ENCODE measurements at regions not wholly inside any gene's neighbourhood (a gene's known extent, or its start where the extent isn't known, plus 50 kb on each side); places are given as distances from the start of the nearest gene placed in this dataset.

- CTCF ChIA-PET: no interaction called here
- H3K9me3 ChIP-seq (replicated peaks; ENCODE audit: control insufficient read depth, insufficient read depth, low read length): peaks cover 4% of the 10 kb centered on the region
- H3K79me2 ChIP-seq (ENCODE audit: control insufficient read depth, insufficient read depth, low read length): no peaks in the 10 kb centered on the region
- no TSS peak for BruUV-seq (replicated peaks)
- H3K36me3 ChIP-seq (ENCODE audit: control insufficient read depth in 2 of 2, extremely low read depth in 1 of 2, insufficient read depth in 2 of 2, low read length in 2 of 2): no peaks in the 10 kb centered on the region
- no peaks in the 10 kb centered on the region for H3K4me1 ChIP-seq (ENCODE audit: control insufficient read depth, extremely low read depth, insufficient read depth, low read length)
- no peak overlapping the region for H3K9ac ChIP-seq (replicated peaks; ENCODE audit: extremely low read depth, insufficient read depth, low read length)
- POLR2A ChIA-PET: no interaction called here
- FAIRE-seq: no peak
- H4K20me1 ChIP-seq (replicated peaks; ENCODE audit: control insufficient read depth, extremely low read depth, insufficient read depth, low read length): no peaks in the 10 kb centered on the region
- dilution Hi-C loops (cut with MboI; ENCODE audit: extremely low pct_ligation_motif_present, low sequenced_read_pairs) (no loop called here), intact Hi-C loops (cut with micrococcal nuclease) (no loop called here)
- no peak overlapping the region for H3K27ac ChIP-seq (ENCODE audit: insufficient read depth, low read depth, low read length)
- no peaks in the 10 kb centered on the region for H3K9me1 ChIP-seq (replicated peaks; ENCODE audit: control insufficient read depth, extremely low read depth, insufficient read depth, low read length)
- no peak for DNase-seq (ENCODE audit: low read depth, low spot score)
- no peak overlapping the region for H3K4me2 ChIP-seq (ENCODE audit: insufficient read depth, low read length)
- TF ChIP-seq, protein P1, sequence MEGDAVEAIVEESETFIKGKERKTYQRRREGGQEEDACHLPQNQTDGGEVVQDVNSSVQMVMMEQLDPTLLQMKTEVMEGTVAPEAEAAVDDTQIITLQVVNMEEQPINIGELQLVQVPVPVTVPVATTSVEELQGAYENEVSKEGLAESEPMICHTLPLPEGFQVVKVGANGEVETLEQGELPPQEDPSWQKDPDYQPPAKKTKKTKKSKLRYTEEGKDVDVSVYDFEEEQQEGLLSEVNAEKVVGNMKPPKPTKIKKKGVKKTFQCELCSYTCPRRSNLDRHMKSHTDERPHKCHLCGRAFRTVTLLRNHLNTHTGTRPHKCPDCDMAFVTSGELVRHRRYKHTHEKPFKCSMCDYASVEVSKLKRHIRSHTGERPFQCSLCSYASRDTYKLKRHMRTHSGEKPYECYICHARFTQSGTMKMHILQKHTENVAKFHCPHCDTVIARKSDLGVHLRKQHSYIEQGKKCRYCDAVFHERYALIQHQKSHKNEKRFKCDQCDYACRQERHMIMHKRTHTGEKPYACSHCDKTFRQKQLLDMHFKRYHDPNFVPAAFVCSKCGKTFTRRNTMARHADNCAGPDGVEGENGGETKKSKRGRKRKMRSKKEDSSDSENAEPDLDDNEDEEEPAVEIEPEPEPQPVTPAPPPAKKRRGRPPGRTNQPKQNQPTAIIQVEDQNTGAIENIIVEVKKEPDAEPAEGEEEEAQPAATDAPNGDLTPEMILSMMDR (IDR thresholded peaks at IDR 0.05; ENCODE audit: extremely low read depth in 1 of 2, insufficient read depth in 1 of 2, low read depth in 1 of 2, low read length in 2 of 2): no peak
- TF ChIP-seq MAX (IDR thresholded peaks at IDR 0.05; ENCODE audit: insufficient read depth, insufficient read length) (no peak), MYC (IDR thresholded peaks at IDR 0.05; ENCODE audit: low read depth, low read length) (no peak), FOS (IDR thresholded peaks at IDR 0.05; ENCODE audit: borderline replicate concordance, insufficient read depth, low read length) (no peak)
- H2AFZ ChIP-seq (ENCODE audit: low read depth, low read length): no peak overlapping the region
- H3K4me3 ChIP-seq (replicated peaks in 1 of 3; ENCODE audit: insufficient read depth in 1 of 3, low read depth in 1 of 3, low read length in 3 of 3): no peak overlapping the region
- H3K27me3 ChIP-seq (ENCODE audit: control insufficient read depth in 2 of 2, insufficient read depth in 2 of 2, low read length in 2 of 2): no peaks in the 10 kb centered on the region
Measured at GRCh38 chr1:194862129-194862528, 1675.7 kb upstream of the B3GALT2 start.
